ENCODE measurements at regions not wholly inside any gene's neighbourhood (a gene's known extent, or its start where the extent isn't known, plus 50 kb on each side); places are given as distances from the start of the nearest gene placed in this dataset.

DNA sequence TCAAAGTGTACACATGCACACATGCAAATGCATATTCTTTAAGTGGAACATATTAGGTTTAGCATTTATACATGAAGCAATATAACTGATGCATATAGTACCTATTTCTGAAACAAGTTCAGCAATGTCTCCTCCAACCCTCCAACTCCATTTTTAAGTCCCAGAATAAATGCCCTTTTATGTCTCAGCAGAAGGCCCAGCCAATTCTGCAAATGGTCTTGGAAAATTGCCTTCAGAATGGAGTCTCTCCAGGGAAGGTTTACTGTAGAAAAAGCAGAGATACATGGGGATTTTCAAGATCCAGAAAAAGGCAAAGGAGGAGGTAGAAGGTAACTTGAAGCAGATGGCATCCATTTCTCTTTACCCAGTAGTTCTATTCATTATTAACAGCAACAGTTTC lies 633.3 kb downstream of the MAFB start:
- H3K9me3 ChIP-seq (ENCODE audit: control insufficient read depth, low read length): no peaks in the 10 kb centered on the region
- H2AFZ ChIP-seq: no peak overlapping the region
- H3K27ac ChIP-seq: no peak overlapping the region
- H3K27me3 ChIP-seq (ENCODE audit: control insufficient read depth, insufficient read depth, low read length): no peaks in the 10 kb centered on the region
- H3K4me3 ChIP-seq (ENCODE audit: low read depth, low read length): no peak overlapping the region
- H3K36me3 ChIP-seq (ENCODE audit: control insufficient read depth, insufficient read depth, low read length): no peaks in the 10 kb centered on the region
- no peaks in the 10 kb centered on the region for H3K4me1 ChIP-seq
- TF ChIP-seq, protein P1, sequence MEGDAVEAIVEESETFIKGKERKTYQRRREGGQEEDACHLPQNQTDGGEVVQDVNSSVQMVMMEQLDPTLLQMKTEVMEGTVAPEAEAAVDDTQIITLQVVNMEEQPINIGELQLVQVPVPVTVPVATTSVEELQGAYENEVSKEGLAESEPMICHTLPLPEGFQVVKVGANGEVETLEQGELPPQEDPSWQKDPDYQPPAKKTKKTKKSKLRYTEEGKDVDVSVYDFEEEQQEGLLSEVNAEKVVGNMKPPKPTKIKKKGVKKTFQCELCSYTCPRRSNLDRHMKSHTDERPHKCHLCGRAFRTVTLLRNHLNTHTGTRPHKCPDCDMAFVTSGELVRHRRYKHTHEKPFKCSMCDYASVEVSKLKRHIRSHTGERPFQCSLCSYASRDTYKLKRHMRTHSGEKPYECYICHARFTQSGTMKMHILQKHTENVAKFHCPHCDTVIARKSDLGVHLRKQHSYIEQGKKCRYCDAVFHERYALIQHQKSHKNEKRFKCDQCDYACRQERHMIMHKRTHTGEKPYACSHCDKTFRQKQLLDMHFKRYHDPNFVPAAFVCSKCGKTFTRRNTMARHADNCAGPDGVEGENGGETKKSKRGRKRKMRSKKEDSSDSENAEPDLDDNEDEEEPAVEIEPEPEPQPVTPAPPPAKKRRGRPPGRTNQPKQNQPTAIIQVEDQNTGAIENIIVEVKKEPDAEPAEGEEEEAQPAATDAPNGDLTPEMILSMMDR (IDR thresholded peaks at IDR 0.05): no peak
- H3K9ac ChIP-seq: no peak overlapping the region
- H3K79me2 ChIP-seq: no peaks in the 10 kb centered on the region
- no peak overlapping the region for H3K4me2 ChIP-seq (ENCODE audit: low read length)

DNA sequence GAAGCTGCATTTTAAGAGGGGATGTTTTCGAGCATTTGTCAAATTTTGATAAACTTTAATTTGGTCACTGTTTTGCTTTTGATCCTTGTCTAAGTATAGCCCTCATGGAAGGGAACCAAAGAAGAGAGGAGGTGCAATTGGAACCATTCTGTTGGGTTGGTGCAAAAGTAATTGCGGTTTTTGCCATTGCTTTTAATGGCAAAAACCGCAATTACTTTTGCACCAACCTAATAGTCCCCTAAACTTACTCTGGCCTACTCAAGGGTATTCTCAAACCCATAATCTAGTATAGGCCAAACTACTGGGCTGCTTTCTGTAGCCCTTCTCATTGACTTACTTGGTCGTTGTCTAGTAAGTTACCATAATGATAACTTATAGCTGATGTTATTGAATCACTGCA lies 634.7 kb downstream of the MAFB start:
- Histone ChIP-seq H3K9me3 (ENCODE audit: control insufficient read depth, low read length) (no peaks in the 10 kb centered on the region), H3K4me1 (no peaks in the 10 kb centered on the region), H3K36me3 (ENCODE audit: control insufficient read depth, insufficient read depth, low read length) (no peaks in the 10 kb centered on the region), H3K27me3 (ENCODE audit: control insufficient read depth, insufficient read depth, low read length) (no peaks in the 10 kb centered on the region), H3K4me2 (ENCODE audit: low read length) (no peak overlapping the region), H3K4me3 (ENCODE audit: low read depth, low read length) (no peak overlapping the region), H3K79me2 (no peaks in the 10 kb centered on the region), H3K9ac (no peak overlapping the region), H3K27ac (no peak overlapping the region), H2AFZ (no peak overlapping the region)
- TF ChIP-seq, protein P1 (IDR thresholded peaks at IDR 0.05): no peak

DNA sequence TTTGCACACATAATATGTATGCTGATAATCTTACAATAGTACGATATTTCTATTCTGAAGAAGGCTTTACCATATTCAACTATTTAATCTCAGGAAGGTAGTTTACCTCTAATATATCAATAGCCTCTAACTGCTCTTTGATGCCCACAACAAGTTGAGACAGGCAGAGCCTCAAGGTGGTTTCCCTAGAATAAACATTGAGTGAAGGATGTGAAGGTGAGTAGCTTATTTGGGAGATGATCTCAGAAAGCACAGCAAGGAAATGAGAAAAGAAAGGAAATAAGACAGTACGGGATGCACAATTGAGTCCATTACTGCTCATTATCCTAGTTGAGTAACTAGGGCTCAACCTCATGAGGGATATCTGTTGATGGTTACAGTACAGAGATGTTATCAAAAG lies 638.4 kb downstream of the MAFB start:
- H3K36me3 ChIP-seq (ENCODE audit: control insufficient read depth, insufficient read depth, low read length): no peaks in the 10 kb centered on the region
- H3K27me3 ChIP-seq (ENCODE audit: control insufficient read depth, insufficient read depth, low read length): no peaks in the 10 kb centered on the region
- no peak overlapping the region for H3K27ac ChIP-seq
- TF ChIP-seq, protein P1 (IDR thresholded peaks at IDR 0.05): no peak
- no peaks in the 10 kb centered on the region for H3K79me2 ChIP-seq
- H2AFZ ChIP-seq: no peak overlapping the region
- no peak overlapping the region for H3K4me2 ChIP-seq (ENCODE audit: low read length)
- H3K9me3 ChIP-seq (ENCODE audit: control insufficient read depth, low read length): no peaks in the 10 kb centered on the region
- H3K4me1 ChIP-seq: no peaks in the 10 kb centered on the region
- no peak overlapping the region for H3K4me3 ChIP-seq (ENCODE audit: low read depth, low read length)
- no peak overlapping the region for H3K9ac ChIP-seq

DNA sequence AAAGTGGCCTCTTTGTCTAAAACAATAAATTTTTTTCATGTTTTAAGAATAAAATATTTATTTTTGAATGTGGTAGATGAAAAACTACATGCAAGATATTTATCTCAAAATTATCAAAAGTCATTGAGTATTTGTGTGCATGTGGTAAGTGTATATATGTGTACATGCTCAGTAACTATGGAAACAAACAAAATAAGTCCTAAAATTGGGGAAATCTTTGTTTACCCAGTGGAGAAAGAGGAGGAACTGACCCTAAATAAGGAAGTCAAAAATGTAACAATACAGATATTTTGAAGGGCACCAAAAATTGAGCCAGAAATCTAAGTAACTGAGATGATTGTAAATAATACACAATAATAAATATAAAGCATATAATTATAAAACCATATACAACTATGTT lies 639.2 kb downstream of the MAFB start:
- Histone ChIP-seq H3K4me1 (no peaks in the 10 kb centered on the region), H3K79me2 (no peaks in the 10 kb centered on the region), H3K4me2 (ENCODE audit: low read length) (no peak overlapping the region), H3K9ac (no peak overlapping the region), H3K27me3 (ENCODE audit: control insufficient read depth, insufficient read depth, low read length) (no peaks in the 10 kb centered on the region), H3K9me3 (ENCODE audit: control insufficient read depth, low read length) (no peaks in the 10 kb centered on the region), H2AFZ (no peak overlapping the region), H3K27ac (no peak overlapping the region), H3K36me3 (ENCODE audit: control insufficient read depth, insufficient read depth, low read length) (no peaks in the 10 kb centered on the region), H3K4me3 (ENCODE audit: low read depth, low read length) (no peak overlapping the region)
- TF ChIP-seq, protein P1 (IDR thresholded peaks at IDR 0.05): no peak

DNA sequence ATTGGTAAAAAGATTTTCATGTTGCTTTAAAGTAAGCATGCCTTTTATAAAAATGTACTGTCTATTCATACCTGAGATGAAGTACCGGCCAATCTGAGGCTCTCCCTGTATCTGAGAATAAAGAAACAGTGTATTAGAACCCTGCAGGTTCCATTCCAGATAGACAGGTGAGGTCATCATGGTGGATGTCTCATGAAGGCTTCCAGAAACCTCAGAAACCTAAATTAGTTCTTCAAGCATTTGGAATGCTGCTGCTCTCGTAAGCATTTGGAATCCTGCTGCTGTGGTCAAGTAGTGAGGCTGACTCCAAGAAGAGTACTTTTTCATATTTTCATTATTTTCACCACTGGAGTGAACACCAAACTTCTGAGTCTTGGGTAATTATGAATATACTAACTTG lies 642.3 kb downstream of the MAFB start:
- no peak overlapping the region for H3K9ac ChIP-seq
- no peaks in the 10 kb centered on the region for H3K9me3 ChIP-seq (ENCODE audit: control insufficient read depth, low read length)
- no peaks in the 10 kb centered on the region for H3K36me3 ChIP-seq (ENCODE audit: control insufficient read depth, insufficient read depth, low read length)
- H3K4me1 ChIP-seq: no peaks in the 10 kb centered on the region
- H3K4me2 ChIP-seq (ENCODE audit: low read length): no peak overlapping the region
- no peak overlapping the region for H3K27ac ChIP-seq
- H2AFZ ChIP-seq: peak overlapping the region; percentile 25
- no peaks in the 10 kb centered on the region for H3K27me3 ChIP-seq (ENCODE audit: control insufficient read depth, insufficient read depth, low read length)
- TF ChIP-seq, protein P1 (IDR thresholded peaks at IDR 0.05): no peak
- no peaks in the 10 kb centered on the region for H3K79me2 ChIP-seq
- no peak overlapping the region for H3K4me3 ChIP-seq (ENCODE audit: low read depth, low read length)

Measured in parathyroid adenoma (tissue), 2 donors.